ENCODE measurements at regions not wholly inside any gene's neighbourhood (a gene's known extent, or its start where the extent isn't known, plus 50 kb on each side); places are given as distances from the start of the nearest gene placed in this dataset.

GRCh38 chr19:30163663-30164062 is 208.5 kb upstream of the ZNF536 start:
- TF ChIP-seq, protein P1, sequence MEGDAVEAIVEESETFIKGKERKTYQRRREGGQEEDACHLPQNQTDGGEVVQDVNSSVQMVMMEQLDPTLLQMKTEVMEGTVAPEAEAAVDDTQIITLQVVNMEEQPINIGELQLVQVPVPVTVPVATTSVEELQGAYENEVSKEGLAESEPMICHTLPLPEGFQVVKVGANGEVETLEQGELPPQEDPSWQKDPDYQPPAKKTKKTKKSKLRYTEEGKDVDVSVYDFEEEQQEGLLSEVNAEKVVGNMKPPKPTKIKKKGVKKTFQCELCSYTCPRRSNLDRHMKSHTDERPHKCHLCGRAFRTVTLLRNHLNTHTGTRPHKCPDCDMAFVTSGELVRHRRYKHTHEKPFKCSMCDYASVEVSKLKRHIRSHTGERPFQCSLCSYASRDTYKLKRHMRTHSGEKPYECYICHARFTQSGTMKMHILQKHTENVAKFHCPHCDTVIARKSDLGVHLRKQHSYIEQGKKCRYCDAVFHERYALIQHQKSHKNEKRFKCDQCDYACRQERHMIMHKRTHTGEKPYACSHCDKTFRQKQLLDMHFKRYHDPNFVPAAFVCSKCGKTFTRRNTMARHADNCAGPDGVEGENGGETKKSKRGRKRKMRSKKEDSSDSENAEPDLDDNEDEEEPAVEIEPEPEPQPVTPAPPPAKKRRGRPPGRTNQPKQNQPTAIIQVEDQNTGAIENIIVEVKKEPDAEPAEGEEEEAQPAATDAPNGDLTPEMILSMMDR (IDR thresholded peaks at IDR 0.05), result no peak
- no peak for TF ChIP-seq POLR2A (IDR thresholded peaks at IDR 0.05)

Measured in lower leg skin (tissue), 3 donors.